GM20431 (cell line): ENCODE measurements at regions not wholly inside any gene's neighbourhood (a gene's known extent, or its start where the extent isn't known, plus 50 kb on each side); places are given as distances from the start of the nearest gene placed in this dataset.

ENCODE experiments used
- in situ Hi-C: fragments of 300-500 bp; cut with MseI, MboI; formaldehyde crosslinking; loops from one replicate; pipeline ENCODE4 v1.15.0; 2020; ENCODE audit warnings: low sequenced_read_pairs; ENCODE audit not compliant: unreplicated experiment

- in situ Hi-C loops: no loop called here
Observed at GRCh38 chr9:20065796-20066700, 277.2 kb upstream of the SLC24A2 start.

- in situ Hi-C loops: no loop called here
Observed at GRCh38 chr9:20065046-20065445, 276.2 kb upstream of the SLC24A2 start.

- in situ Hi-C loops: no loop called here
Observed at GRCh38 chr9:20054734-20055133, 265.9 kb upstream of the SLC24A2 start.

DNA sequence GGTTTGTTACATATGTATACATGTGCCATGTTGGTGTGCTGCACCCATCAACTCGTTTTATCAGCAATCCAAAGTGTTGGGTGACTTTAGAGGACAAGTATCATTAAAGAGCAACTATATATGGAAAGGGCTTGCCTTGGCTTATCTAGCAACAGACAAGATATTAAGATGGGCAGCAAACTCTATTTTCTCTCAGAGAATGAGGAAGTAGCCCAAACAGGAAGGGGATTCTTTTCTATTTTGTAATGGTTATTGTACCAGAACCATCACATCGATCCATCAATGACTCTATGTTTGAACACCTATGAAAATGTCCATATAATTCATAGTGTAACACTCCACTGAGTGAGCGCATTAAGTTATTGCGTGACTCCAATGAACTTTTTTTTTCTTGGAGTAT is 260.1 kb upstream of the SLC24A2 start:
- in situ Hi-C loops: no loop called here

- in situ Hi-C loops: no loop called here
Observed at GRCh38 chr9:20048437-20048836, 259.6 kb upstream of the SLC24A2 start.

GRCh38 chr9:20044686-20045085 is 255.8 kb upstream of the SLC24A2 start:
- in situ Hi-C loops: no loop called here

GRCh38 chr9:20043461-20043860 is 254.6 kb upstream of the SLC24A2 start:
- in situ Hi-C loops: no loop called here

GRCh38 chr9:20043035-20043434 is 254.2 kb upstream of the SLC24A2 start:
- in situ Hi-C loops: no loop called here

GRCh38 chr9:20042128-20042711 is 253.4 kb upstream of the SLC24A2 start:
- in situ Hi-C loops: no loop called here

GRCh38 chr9:20041697-20042081 is 252.9 kb upstream of the SLC24A2 start:
- in situ Hi-C loops: no loop called here

DNA sequence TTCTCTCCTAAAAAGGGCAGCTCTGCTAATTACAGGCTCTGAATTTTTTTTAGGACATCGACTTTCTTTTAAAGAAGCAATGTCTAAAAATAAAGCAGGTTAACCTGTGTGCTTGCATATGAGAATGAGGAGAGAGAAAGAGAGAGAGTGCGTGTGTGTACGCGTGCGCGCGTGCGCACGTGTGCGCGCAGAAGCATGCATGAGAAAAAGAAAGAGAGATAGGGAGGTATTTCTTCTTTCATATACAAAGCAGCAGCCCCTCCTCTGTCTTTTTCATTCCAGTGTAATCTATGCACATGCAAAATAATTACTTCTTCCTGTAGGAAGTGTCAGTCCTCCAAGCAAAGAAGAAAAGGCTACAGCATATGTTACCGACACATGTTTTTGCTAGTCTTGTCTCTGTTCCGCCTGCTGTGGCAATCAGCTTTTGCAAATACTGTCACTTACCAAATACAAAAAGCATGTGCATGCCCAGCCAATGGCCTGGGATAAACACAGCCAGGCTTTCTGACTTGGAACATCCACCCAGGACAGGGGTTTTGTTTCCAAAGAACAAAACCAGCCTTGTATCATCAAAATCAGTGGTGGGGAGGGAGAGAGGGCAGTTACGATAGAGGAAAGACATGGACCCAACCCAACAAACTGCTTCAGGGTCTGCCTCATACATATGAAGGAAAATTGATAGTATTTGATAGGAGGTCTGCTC is 252.3 kb upstream of the SLC24A2 start:
- in situ Hi-C loops: no loop called here

- in situ Hi-C loops: no loop called here
Observed at GRCh38 chr9:20037699-20038098, 248.9 kb upstream of the SLC24A2 start.

- in situ Hi-C loops: no loop called here
Observed at GRCh38 chr9:20033511-20033910, 244.7 kb upstream of the SLC24A2 start.

DNA sequence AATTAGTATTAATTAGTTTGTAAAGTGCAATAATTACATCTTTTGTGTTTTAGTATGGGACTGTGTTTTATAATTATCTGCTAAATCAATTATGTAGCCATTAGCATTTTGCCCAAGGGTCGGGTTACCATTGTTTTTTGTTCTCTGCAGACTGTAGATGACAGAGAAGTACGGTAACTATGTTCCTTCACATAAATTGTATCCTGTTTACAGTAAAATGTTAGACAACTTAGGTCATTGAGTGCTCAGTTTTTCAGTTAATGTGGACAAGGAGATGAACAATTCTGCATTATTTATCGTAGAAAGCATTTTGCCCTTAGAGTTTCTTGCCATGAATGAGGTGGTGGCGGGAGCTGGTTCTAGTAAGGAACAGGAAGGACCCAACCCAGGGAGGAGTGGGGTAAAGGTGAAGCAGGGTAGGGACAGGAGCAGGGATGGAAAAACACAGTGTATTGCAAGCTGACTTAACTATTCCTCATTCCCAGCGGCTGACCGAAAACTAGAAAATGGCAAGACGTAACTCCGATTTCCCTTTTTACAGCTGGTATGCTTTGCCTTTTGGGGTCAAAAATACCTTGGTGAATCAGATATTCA is 243.7 kb upstream of the SLC24A2 start:
- in situ Hi-C loops: no loop called here

- in situ Hi-C loops: no loop called here
Observed at GRCh38 chr9:20031836-20032235, 243.0 kb upstream of the SLC24A2 start.

DNA sequence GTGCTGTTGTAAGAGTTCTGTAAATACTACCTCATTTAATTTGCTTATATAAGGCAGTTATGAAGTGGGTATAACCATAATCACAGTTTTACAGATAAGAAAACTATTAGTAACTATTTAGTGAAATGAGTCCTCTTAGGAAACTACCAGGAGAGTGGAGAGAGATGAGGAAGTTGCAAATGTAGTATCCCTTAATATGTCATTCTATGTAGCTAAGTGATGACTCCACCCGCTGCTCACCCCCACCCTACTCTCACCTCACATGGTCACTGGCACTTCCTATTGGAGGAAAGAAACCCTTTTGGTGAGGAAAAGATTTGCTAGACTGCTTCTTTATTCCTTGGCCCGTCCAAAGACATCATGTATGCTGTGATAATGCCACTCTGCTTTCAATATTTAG is 241.8 kb upstream of the SLC24A2 start:
- in situ Hi-C loops: no loop called here

- in situ Hi-C loops: no loop called here
Observed at GRCh38 chr9:20030221-20030620, 241.4 kb upstream of the SLC24A2 start.

DNA sequence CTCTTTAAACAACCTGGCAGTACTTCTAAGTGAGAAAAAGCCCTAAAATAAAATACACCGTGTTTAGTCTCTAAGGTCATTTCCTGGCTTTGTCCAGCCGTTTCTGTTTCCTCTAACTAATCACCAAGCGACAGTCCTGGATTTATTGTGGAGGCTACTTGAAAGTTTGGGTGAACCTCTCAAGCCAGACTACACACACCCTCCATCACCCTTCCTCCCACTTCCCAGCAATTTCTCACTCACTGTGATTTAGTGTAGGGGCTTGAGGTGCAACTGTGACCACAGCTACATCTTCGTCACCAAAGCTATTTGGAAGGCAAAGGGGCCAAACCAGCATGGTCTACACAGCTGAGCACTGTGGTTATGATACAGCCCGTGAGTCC is 240.0 kb upstream of the SLC24A2 start:
- in situ Hi-C loops: no loop called here

DNA sequence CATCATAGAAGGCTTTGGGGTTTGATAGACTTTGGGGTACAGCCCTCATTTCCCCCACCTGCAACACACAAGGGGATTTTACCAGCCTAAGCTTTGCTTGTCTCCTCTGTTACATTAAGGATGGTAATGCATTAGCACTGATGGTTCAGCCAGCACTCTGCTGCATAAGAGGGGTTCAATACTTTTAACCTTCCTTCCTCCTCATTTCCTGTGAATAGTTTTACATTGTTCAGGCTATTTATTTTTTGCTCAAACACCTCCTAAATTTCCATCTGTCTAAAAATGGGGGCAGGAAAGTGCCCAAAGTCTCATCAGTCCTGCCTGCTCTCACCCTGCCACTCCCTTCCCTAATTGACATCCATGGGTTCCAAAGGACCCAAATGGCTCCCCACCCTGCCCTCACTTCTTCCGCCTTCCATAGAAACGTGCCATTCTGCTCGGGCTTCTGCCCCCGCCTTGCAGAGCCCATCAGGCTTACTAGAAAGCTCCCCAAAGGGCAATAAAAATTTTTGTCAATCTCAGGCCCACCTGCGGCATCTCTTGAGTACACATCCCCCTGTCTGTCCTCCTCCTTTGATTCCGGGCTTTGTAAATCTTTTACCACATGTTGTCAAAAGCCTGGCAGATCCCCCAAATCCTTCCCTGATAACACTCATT is 239.5 kb upstream of the SLC24A2 start:
- in situ Hi-C loops: no loop called here

DNA sequence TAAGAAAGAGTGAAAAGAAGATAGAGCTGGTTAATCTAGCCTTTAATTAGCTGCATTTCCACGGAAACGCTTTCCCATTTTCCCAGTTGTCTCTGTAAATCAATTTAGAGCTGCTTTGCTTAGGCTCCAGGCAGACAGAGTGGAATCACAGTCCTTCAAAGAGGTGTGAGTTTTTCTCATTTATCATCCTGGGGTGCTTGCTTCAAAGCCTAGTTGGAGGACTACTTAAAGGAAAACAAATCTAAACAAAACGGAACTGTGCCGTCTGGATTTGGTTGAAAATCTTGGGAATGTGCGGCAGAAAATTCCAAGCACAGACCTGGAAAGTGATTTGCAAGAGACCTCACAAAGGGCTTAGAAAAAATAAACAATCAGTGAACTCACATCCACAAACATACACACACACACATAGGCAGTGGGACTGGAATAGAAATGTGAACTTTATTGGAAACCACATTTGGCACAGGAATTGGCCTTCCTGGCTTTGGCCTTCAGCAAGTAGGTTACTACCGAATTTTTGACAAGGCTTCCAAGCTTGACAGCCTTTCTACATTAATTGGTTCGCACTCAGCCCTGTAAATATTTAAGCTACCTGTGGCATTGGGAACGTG is 235.2 kb upstream of the SLC24A2 start:
- in situ Hi-C loops: no loop called here
